HG03432 (cell line): ENCODE measurements at regions not wholly inside any gene's neighbourhood (a gene's known extent, or its start where the extent isn't known, plus 50 kb on each side); places are given as distances from the start of the nearest gene placed in this dataset.
A peak's percentile ranks its signal among the peaks of the same experiment; 100 is the strongest.

Source experiments
- ATAC-seq: cut with Tn5 transposase; IDR thresholded peaks from one replicate; pipeline ENCODE4 v1.9.1; 2021; ENCODE audit warnings: mild to moderate bottlenecking, moderate library complexity; ENCODE audit not compliant: unreplicated experiment

DNA sequence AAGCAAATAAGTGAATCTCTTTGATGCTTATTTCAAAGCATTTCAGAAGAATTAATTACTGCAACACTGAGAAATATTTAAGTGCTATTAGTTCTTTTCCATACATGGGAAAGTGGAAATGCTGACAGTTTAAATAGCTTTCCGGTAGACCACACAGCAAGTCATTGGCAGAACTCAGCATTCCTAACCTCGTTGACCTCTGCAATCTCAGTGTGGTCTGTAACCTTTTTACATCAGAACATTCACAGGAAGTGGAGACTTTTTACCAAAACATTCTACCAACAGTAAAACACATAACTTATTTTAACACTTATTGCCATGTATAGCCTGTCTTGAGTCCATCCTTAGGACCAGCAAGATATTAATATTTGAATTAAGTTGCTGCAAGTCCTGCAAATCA, 249.5 kb upstream of the DCN start:
- no peak for ATAC-seq

DNA sequence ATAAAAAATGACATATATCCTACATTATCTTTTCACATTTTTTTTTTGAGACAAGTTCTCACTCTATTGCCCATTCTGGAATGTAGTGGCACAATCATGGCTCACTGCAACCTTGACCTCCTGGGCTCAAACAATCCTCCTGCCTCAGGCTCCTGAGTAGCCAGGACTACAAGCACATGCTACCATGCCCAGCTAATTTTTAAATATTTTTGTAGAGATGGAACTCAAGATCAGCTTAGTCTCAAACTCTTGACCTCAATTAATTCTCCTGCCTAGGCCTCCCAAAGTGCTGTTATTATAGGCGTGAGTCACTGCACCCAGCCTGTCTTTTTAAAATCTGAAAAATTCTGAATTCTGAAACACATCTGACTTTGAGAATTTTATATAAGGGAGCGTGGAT, 241.9 kb upstream of the DCN start:
- ATAC-seq = no peak

DNA sequence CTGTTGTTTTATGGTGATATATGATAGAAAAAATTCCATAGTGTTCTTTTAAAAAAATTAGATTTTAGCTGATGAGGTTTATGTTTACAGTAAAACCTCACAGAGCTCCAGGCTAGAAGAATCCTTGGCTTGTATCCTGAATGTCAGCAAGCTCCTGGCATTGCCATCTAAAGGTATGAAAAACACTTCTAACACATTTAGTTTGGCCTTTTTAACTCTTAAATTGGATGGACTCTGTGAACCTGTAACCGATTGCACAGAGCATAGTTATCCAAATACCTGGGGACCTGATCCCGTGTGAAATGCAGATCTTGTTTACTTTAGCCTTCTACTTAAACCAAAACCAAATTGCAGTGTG, 241.1 kb upstream of the DCN start:
- no peak for ATAC-seq

DNA sequence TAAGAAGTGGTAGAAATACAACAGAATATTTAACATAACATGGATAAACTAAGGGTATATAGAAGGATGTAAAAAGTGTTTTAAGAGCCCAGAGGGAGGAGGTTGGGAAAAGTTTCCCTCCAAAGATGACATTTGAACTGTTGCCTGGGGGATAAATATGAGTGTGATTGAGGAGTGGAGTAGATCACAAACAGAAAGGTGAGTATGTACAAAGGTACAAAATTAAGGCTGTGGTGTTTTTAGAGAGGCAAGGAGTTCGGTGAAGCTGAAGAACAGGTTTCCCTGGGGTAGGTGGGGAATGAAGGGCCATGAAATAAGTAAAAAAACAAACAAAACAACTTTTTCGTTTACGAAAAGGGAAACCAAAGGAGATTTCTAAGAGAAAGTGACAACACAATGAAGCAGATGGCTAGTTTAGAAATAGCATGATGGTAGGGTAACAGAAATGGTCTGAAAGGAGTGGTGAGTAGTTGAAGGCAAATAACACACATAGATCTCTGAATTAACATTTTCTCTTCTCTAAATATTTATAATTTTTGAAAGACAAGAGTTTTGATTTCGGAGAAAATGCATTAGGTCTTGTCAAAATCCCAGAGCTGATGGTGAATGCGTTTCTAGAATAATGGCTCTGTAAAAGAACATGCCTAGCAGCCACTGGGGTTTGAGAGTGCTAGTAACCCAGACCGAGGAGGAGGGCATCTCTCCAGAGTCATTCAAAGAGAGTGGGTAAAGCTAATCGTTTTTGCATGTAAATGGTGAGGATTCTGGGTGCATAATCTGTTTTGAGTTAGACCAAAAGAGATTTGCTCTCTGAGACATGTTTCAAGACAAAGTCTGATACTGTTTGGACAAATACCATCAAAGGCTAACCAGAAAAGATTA, 240.4 kb upstream of the DCN start:
- no peak for ATAC-seq

DNA sequence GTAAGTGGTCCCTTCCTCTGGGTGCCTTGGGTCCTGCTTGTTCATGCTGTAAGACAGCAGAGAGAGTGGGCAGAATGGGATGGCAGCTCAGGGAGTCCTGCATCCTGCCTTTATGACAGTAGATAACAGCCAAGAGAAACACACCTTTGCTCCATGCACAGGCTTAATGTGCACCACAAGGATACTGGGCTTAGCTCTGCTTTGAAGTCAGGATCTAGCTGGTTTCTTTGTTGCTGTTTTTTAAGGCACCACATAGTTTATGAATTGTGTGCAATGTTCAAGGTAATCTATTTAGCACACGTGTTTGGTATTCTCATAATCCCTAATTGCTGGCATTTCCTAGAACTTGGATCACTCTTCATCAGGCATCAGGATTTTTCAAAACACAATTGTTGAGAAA, 239.5 kb upstream of the DCN start:
- no peak for ATAC-seq

DNA sequence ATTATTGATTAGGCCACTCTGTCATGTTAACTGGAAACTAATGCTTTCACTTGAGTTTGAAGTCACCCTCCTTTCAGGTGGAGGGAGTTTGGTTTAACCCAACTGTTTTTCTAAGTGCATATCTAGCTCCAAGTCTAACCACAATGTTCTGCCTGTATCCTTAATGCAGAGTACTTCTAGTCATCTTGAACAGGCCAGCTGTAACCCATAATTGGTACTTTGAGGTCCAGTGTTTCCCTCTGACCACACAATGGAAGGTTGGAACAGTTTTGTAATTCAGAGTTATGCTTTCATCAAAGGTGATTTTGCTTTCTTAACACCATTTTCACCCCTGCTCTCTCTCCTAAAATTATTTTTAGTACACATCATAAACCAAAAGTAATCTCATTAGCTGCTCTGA, 237.2 kb upstream of the DCN start:
- ATAC-seq = no peak

DNA sequence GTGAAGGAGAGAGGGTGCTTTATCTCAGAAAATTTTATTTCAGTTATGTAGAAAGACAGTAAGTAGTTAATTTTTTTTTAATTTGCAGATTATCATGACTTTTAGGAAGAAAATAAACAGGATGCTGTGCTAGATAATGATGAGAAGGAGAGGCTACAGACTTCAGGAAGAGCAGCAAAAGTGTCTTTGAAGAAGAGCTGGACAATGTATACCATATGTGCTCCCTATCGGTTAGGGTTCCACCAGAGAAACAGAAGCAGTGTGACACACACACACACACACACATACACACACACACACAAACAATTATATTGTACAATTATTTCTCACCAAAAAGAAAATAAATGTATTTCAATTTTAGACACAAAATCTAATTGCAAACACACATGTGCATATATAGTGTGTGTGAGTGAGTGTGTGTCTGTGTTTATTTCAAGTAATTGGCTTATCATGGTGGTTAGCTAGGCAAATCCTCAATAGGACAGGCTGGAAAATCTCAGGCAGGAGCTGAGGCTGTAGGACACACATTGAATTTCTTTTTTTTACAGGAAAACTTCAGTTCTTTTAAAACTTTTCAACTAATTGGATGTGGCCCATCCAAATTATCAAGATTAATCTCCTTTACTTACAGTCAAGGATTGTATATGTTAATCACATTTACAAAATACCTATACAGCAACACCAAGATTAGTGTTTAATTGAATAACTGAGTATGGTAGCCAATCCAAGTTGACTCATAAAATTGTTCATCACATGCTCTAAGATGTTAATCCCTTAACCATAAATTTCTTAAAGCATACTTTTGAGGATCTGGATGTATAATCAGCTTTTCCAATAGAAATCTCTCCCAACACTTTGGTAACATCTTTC, 235.8 kb upstream of the DCN start:
- ATAC-seq = no peak

DNA sequence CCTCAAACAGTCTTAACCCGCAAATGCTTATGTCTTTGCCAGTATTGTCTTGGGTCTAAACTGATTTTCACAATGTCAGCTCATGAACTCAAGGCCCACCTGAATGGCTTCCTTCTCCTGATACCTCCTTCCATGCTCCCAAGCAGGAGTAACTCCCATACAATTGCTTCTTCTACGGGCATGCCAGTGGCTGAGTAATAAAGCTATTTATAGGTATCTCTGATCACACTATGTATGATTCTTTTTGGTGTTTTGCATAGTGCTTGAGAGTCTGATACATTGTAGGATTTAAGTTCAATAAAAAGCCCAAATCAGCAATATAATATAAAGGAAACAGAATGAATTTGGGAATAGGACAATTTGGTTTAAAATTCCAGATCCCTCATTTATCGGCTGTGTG, 235.0 kb upstream of the DCN start:
- no peak for ATAC-seq

DNA sequence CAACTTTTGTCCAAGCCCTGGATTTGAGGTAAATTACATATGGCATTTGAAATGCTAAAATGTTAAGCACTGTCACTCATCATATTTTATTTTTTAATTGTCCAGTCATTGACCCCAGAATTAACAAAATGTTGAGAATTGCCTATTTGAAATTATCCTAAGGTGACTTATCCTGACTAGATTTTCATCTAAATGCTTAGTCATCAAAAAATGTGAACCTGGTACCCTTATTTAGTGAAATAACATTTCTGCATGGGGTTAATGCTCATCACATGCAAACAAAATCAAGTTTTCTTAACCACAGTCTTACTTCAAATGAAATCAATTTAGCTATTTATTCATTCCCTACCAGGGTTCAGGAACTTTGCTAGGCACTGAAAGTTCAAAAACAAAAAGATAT, 232.0 kb upstream of the DCN start:
- ATAC-seq = no peak

DNA sequence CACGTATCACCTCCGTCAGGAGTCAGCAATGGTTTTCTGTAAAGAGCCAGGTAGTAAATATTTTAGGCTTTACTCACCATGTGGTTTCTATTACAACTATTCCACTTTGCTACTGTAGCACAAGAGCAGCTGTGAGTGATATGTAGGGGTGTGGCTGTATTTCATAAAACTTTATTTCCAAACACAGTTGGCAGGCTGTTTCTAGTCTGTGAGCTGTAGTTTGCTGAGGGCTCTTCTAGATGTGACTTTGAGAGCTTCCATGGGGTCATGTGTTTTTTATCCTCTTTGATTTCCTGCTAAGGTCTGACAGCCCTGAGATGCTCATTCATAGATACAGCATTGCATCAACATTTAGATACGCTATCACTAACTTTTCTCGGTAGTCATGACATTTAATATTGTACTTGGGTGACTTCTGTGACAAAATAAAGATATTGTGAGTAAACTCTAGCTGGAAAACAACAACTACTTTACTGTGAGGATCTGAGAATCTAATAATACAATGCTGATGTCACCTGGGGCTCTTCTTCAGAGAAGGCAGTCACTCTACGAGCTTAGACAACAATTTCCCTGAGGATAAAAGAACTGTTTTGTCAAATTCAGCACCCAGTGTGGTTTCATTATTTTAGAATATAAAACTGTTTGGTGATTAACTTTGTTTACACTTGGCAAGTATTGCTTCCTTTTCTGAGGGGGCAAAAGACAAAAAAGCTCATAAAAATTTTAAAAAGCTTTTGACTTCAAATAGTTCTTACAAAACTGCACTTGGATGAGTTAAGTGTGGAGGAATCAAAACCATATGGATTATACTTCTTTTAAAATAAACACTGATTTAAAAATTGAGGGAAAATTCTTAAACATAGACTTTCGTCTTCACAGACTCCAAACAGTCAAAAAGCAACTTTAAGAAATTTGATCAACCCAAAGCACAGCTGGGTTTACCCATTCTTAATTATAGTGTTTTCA, 231.2 kb upstream of the DCN start:
- no peak for ATAC-seq

DNA sequence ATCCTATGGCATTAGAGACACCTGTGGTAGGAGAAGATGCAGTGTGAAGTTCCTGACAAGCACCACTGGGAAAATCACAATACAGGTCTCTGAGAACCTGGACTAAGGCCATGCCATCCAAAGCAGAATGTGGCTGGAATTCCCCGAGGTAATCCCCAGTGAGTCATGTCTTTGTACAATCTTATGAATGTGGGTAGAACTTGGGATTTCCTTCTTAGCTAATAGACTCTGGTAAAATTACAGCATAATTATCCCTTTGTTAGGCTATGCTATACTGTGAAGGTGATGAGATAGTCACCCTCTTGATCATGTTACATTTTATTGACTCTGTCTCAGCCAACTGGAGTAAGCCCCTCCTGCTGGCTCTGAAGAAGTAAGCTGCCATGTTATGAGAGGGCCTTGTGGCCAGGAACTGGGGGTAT, 224.3 kb upstream of the DCN start:
- ATAC-seq = peak; percentile 70

DNA sequence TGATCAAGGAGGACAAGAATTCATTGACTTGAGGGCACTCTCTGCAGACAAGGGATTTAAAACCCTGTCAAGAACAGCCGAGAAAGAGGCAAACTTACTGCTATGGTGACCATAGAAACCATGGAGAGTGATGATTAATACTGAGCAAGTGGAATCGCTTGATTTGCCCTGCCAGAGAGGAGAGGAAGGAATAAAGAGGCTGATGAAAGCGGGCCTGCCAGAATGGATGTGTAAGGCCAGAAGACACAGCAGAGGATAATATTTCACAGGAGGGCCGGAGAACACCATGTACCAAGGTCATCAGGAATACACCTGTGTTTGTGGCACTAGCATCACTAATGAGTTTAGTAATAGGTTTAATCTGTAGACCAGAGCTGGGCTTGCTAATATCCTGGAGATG, 221.8 kb upstream of the DCN start:
- ATAC-seq = no peak

DNA sequence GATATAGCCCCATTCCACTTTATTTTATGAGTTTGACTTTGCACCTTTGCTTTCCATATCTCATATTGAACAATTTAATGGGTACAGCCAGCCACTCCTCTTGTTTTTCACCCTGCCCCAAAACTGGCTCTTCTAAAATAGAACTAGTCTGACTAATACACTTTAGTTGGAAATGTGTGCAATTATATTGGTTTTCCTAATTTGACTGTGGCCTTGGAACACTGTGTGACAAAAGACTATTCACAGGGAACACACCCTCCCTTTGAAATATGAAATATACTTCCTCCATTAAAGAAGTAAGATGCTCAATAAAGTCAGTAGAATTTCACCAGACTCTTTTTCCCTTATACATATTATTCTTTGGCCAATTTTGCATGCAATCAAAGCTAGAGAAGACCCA, 218.6 kb upstream of the DCN start:
- no peak for ATAC-seq

DNA sequence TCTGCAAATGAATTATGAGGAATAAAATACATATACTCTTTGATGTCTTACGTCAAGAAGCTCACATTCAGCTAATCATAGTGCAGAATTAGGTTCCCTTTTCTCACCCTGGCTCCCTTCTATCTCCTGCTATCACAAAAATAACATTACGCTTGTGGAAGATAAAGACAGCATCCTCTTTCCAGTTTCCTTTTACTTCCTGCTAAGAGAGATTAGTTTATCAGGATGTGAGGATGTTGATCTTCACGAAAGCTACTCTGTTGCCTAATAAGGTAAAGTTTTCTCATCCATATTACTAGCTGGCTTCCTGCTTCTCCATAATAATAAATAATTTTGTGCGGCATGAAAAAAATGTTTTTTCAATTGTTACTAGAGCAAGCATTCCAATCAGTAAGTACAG, 217.7 kb upstream of the DCN start:
- ATAC-seq = no peak

DNA sequence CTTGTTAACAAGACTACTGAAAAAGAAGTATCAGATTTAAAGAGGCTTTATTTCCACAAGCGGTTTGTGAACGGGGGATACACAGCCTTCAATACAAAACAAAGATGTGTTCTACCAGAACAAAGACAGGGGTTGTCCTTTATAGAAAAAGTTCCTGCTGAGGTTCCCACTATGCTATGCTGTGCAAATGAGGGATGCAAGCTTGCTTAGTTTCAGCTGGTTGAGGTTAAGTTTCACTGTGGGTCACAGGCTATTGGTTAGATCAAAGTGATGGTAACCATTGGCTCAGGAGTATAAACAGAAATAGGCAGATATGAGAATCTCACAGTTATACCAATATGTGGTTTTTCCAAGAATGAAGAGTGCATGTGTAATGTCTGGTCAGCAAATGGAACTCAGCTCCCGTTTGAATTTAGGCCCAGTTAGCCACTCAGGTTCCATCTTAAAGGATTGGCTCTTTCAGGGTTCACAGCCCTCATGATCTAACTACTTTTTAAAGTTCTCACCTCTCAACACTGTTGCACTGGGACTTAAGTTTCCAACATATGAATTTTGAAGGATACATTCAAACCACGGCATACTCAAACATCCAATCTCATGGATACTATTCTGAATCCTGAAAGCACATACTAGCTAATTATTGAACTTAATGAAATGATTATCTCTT, 215.4 kb upstream of the DCN start:
- no peak for ATAC-seq

DNA sequence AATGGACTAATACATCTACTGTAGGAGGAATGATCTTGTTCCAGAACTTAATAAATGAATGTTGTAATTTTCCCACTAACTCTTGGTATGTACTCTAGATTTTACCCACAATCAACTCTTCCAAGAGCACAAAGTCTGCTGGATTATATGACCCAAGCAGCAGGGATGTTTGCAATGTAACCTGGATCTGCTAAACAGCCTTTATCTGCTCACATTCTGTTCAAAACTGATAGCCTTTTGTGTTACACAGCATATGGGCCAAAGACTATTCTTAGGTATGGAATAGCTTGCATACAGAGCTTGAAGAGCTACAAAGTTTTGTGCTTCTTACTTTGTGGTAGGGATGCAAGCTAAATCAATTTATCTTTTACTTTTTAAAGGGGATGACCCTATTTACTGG, 213.7 kb upstream of the DCN start:
- no peak for ATAC-seq

DNA sequence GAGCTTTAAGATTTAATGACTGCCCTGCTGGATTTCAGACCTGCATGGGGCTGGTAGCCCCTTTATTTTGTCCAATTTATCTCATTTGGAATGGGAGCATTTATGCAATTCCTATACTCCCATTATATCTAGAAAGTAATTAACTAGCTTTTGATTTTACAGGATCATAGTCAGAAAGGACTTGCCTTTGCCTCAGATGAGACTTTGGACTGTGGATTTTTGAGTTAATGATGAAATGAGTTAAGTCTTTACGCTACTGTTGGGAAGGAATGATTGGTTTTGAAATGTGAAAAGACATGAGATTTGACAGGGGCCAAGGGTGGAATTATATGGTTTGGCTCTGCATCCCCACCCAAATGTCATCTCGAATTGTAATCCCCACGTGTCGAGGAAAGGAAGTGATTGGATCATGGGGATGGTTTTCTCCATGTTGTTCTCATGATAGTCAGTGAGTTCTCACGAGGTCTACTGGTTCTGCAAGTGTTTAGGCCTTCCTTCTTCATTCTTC, 213.1 kb upstream of the DCN start:
- ATAC-seq = no peak

DNA sequence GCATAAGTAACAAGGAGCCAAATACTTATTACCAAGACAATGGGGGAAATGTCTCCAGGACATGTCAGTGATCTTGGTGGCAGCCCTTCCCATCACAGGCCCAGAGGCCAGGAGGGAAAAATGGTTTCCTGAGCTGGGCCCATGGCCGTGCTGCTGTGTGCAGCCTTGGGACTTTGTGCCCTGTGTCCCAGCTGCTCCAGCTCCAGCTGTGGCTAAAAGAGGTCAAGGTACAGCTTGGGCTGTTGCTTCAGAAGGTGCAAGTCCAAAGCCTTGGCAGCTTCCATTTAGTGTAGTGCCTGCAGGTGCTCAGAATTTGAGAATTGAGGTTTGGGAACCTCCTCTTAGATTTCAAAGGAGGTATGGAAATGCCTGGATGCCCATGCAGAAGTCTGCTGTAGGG, 212.3 kb upstream of the DCN start:
- no peak for ATAC-seq

DNA sequence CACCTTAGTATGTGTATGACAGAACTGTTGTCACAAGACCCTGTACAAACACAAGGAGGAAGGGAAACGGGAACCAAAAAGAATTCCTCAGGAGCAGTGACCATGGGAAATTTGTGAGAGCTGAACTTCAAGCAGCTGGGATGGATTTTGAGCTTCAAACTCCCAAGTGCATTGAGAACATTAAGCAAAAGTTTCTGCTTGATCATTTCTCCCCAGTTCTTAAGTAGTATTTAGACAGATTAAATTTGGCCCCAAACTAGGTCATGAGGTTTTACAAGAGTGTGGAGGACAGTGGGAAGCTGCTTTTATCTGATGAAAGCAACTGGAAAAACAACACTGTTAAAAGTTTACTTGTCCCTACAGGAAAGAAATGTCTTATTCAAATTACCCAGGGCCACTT, 206.0 kb upstream of the DCN start:
- no peak for ATAC-seq

DNA sequence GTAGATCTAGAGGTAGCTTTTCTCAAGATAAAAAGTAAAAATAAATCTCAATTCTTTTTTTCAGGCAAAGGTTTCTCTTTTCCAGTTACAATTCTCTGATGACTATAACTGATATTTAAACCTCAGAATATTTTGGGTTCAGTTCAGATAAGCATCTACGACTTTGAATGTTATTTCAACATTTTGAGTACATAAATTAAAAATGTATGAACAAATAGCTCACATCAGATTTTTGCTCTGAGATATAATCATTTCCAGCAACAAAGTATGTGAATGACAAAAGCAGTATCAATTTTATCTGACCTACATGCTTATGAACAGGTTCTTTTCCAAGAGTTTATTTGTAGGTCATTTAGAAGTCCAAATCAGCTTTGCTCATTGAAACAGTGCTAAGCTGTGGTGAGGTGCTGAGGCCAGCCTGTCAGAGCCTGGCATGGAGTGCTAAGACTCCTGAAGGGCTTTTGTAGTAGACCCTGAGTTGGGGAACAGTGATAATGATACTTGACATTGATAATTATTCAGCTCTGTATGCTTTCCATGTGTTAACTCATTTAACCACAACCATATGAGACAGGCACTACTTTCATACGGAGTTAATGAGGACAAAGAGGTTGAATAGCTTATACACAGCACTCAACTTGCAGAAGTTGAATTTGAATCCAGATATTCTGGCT, 205.0 kb upstream of the DCN start:
- no peak for ATAC-seq
